SIG-M5 treated with dmso at 0.1 percent for 504 hours (cell line): ENCODE measurements at regions not wholly inside any gene's neighbourhood (a gene's known extent, or its start where the extent isn't known, plus 50 kb on each side); places are given as distances from the start of the nearest gene placed in this dataset.
"Not testable (repeated sequence)": the region's sequence is repeated elsewhere in the genome, so short reads cannot be mapped to it uniquely, and the experiment has no call there.

ENCODE experiments used
- DNase-seq: peaks from one replicate; lab custom pipeline; 2025; ENCODE audit not compliant: unreplicated experiment; lab: John Stamatoyannopoulos, UW

DNA sequence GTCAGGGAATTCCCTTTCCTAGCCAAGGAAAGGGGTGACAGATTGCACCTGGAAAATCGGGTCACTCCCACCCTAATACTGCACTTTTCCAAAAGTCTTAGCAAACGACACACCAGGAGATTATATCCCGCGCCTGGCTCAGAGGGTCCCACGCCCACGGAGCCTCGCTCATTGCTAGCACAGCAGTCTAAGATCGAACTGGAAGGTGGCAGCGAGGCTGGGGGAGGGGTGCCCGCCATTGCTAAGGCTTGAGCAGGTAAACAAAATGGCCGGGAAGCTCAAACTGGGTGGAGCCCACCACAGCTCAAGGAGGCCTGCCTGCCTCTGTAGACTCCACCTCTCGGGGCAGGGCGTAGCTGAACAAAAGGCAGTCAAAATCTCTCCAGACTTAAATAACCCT lies 440.2 kb upstream of the PHF14 start:
- DNase-seq = not testable (repeated sequence)

DNA sequence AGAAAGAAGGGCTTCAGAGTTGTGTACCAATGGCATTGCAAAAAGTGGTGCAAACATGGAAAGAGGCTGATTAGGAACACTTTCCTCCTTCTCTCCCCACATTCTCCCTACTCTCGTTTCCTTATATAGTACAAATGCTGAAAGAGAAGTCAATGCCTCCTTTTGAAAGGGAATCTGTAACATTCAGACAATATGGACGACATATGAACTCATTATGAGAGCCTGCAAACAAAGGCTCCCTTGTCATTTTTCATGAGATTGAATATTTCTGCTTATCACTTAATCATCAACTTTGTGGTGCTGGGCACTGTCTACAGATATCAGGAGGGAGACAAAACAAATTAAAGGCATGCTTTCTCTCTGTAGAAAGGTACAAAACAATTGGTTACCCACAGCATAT lies 437.1 kb upstream of the PHF14 start:
- DNase-seq = no peak

DNA sequence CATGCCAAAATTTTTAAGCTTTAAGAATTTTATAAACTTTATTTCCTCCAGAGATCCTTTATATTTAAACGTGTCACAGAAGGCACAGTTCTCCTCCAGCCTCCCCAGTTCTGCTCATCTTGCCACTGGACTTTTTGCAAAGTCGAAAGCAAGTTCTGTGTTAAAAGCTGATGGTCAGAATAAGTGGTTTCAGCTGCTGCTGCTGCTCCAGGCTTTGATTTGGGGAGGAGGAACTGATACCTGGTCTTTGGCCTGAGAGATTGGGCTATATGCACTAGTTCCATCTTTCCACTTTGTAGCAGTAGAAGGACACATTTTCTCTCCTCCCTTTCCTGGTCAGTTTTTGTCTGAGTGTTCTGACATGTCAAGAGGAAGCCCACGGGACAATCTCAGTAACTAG lies 435.9 kb upstream of the PHF14 start:
- DNase-seq = no peak

DNA sequence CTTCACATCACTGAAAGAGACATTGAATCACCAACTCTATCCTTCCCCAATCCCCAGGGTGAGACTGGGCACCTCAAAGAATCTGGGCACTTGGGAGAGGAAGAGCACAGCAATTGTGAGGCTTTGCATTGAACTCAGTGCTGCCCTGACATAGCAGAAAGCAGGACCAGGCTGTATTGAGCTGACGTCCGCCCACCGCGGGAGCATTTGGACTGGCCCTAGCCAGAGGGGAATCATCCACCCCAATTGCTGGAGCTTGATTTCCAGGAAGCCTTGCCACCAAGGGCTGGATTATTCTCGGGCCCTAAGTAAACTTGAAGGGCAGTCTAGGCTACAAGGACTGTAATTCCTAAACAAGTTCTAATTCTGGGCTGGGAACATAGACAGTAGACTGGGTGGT lies 416.3 kb upstream of the PHF14 start:
- DNase-seq = no peak

DNA sequence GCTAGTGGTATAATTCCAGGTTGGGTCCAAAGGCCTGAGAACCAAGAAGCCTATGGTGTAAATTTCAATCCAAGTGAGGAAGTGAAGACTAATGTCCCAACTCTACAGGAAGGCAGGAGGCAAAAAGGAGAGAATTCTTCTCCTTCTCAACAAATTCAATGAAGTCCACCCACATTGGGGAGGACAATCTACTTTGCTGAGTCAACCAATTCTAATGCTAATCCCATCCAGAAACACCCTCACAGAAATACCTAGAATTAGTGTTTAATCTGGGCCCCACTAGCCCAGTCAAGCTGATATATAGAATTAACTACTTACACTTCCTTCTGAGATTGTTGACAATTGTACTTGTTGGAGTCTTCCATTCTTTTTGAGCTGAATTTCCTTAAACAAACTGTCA lies 413.2 kb upstream of the PHF14 start:
- no peak for DNase-seq

DNA sequence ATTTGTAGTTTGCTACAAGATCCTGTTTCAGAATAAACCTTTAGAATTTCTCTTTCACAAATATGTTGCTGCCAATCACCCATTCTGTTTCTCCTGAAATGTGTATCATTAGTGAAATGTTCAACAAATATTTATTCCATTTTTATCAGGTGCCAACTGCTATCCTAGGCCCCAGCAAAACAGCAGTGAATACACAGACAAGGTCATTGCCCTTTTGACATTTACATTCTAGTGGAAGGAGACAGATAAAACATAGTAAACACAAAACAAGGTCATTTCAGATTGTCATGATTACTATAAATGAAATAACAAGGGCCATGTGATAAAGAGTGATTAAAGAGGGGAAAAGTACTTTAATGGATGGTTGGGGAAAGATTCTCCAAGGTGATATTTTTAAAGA lies 404.8 kb upstream of the PHF14 start:
- no peak for DNase-seq

DNA sequence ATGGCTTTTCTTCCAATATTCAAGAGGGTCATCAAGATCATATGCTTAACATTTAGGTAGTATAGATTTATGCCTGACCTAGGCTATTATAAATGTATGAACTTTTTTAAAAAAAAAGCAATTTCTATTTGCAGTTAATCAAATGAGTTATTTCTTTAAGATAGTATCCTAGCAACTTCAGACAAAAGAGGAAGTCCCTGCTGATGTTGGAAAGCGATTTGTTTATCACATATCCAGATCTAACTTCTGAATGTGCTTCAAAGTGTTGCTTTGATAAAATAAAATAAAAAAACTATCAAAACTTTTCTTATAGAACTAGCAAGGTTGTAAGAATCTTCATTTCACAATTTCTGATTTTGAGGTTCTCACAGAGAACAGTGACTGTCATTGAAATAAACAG lies 401.9 kb upstream of the PHF14 start:
- no peak for DNase-seq

DNA sequence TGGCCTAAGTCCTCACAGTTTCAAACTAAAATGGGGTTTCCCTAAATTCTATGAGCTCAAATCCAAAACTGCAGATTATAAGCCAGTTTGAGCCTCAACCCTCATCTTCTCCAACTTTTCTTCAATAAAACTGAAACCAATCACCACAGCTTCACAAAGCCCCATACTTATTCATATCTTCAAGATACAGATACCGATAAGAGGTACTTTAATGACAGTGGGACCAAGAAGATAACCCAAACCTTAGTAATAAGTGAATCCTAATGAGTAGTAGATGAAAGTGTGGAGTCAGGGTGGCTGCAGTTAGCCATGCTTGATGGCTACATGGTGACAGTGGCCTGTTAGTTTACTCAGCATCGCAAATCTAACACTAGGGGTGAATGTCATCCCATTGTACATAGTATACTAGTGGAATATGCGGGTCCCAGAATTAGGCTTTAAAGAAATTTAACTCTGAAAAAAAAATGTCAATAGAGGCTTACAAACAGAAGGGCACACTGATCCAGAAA lies 395.8 kb upstream of the PHF14 start:
- DNase-seq = no peak

DNA sequence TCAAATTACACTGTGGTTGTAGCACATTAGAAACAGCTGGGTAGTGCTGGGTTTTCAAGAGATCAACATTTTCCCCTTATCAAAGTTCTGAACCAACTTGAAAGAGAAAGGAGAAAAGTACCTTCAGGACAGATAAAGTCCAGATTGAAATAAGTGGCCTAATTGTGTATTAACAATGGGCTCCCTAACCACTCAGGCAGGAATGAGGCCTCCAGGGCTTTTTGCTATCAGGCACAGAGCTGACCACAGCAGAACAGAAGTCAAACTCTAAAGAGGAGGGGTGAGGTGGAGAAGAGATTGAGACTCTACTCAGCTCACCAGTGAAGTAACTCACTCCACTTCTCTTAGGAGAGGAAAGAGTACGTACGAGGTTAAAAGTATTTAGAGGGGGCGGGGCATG lies 394.1 kb upstream of the PHF14 start:
- no peak for DNase-seq

DNA sequence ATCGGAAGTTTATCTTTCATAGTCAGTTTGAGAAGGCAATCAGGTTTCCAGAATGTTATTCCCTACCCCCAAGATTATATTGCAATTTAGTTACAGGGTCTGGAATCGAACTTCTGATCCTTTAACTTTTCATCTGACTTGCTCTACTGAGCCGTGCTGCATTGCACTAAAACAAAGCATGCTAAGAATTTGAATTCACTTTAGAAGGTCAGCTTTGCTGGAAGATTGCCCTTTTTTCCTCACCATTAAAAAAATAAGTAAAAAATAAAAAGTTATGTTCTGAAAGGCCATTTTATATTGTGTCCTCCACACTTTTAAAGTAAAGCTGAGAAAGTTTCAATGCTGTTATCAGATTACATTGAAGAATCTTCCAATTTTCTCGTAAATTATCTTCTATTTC lies 388.8 kb upstream of the PHF14 start:
- DNase-seq = no peak

DNA sequence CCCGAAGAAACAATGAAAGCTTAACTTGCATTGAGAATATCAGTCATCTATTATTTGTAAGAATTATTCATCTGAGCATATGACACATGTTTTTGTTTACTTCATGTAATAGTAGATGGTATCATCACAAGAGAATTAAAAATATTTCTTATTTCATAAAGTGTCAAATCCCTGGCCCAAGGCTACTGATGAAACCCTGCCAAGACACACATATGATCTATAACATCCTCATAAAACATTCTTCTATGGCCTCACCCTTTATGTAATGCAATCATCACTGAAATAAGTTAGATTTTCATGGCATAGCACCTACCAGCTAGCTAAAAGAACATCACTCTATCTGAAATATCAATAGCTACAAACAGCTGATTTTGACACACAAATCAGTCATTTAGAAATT lies 385.6 kb upstream of the PHF14 start:
- DNase-seq = no peak

DNA sequence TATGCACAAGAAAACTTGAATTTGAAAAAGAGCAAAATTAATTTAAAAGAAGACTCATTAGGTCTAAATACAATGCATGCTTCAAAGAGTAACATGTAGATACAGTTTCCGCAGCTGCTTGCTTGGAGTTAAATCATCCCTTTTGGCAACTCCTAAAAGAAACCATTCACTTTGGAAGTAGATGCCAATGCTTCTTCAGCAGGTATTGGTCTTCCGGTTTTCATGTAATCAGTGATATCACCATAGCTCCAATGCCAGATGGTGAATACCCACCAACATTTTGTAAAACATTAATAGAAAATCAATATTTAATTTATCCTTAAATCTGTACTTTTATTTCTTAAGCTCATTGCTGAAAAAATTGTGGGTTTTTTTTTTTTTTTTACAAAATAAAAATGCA lies 381.1 kb upstream of the PHF14 start:
- DNase-seq = no peak

DNA sequence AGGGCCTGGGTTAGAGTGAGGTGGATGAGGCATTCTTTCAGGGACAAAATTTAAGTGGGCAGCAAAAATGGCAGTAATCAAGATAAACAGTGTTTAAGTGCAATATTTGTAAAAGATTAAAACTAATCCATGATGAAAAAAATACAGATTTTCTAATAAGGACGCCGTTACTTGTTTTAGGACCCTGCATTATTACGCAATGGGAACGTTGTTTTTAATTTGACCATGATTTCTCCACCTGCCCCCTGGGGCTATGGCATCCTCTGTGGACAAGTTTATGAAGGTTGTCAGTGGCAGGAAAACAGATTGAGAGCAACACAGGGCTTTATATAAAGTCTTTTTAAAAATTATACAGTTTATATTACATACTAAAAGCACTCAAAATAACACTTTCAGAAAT lies 380.6 kb upstream of the PHF14 start:
- DNase-seq = no peak

DNA sequence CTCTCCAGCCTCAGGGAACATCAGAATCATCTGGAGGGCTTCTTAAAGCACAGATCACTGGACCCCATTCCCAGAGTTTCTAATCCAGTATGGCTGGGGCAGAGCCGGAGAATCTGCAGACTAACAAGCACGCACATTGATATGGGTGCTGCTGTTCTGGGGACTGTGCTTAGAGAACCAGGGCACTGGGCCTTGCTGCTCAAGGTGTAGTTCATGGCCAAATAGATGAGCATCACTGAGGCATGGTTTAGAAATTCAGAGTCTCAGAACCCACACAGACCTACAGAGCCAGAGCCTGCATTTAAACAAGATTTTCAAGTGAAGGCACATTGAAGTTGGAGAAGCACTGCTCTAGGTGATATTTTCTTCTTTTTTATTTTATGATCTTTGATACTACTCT lies 376.8 kb upstream of the PHF14 start:
- DNase-seq = no peak

DNA sequence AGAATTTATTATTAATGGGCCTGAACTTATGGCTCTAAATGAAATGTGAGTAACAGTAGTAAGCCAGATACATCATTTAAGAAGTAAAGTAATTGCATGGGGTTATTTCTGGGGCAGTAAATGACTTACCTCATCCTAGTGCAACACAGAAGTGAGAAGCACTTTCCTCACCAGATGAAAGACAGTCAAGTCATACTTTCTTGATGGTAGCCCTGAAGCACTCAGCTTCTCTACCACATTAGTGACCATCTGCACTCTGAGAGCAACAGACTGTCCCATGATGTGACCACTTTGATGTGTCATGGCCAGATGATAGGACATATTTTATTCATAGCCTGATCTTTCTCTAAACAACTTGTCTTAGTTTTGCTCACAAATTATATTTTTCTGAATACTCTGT lies 369.5 kb upstream of the PHF14 start:
- no peak for DNase-seq

DNA sequence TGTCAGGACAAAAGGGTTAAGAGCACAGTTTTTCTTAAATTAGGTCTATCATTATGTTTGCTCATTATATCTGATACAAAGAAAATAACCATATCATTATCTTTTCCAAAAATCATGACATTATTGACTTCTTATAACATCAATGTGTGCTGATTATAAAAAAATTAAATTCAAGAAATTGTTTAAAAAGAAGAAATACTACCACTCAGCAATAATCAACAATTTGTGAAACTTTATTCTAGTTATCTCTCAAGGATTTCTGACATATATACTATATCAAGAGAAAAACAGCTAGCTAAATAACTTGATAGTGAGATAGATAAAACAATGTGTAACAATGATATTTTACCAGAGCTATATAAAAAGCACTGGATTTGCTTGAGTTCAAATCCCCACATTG lies 360.7 kb upstream of the PHF14 start:
- DNase-seq = no peak

DNA sequence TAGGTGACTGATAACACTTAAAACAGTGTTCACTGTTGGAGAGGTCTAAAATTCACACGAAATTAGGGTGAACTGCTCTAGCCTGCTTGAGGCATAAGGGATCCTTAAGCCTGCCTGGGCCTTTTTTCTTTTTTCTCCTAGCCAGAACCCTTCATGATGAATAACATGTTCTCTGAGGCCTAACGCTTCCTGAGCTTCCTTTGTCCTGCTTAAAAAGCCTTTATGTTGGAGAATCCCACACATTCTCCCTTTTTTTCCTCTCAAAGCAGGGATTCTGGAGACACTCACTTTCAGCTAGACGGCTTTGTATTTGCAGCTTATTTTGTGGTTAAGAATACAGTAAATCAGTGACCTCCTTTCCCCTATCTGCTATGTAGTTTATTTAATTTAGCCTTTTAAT lies 354.7 kb upstream of the PHF14 start:
- no peak for DNase-seq

DNA sequence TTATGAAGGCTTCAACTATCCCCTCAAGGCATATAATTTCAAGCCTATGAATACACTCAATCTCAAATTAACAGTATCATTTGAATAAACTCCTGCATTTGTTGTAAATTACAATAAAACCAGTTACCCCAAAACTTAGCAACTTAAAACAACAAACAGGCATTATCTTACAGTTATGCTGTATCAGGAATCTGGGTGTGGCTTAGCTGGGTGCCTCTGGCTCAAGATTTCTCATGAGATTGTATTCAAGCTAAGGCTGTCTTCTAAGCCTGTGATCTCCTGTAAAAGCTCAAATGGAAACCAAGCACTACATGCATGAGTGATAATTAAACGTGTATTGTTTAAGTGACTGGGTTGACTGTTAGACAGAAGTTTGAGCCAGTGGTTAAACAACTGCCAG lies 341.0 kb upstream of the PHF14 start:
- peak; percentile 1 for DNase-seq

DNA sequence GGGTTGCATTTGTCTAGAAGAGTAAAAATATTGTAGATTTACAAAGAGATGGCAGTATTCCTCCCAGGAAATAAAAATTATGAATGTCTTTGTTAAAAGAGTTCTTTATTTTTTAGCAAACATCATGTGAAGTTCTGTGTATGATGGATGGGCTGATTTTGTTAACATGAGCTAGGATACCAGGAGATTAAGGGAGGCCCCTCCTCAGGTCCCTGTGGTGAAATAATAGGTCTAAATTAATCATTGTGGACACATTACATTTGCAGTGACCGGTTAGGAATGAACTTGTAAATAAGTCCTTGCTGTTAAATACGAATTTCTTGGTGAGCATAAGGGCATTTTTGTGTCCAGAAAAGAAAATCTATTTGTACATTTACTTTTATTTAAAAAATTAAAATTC lies 339.4 kb upstream of the PHF14 start:
- no peak for DNase-seq

DNA sequence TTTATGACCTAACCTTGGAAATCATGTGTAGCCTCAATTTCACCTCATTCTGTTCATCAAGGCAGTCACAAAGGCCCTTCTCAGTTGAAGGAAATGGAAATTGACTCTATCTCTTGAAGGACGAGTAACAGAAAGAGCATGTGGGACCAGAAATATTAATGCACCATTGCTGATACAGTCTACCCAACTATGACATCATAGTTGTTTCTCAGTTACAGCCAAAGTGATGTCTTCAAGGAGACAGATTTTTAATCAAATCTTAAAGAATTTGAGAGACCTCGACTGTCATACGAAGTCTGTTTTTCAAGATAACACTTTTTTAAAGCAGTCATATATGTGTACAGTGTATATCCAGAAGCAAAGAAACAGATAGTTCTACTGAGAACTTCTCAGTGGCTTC lies 335.7 kb upstream of the PHF14 start:
- DNase-seq = no peak

DNA sequence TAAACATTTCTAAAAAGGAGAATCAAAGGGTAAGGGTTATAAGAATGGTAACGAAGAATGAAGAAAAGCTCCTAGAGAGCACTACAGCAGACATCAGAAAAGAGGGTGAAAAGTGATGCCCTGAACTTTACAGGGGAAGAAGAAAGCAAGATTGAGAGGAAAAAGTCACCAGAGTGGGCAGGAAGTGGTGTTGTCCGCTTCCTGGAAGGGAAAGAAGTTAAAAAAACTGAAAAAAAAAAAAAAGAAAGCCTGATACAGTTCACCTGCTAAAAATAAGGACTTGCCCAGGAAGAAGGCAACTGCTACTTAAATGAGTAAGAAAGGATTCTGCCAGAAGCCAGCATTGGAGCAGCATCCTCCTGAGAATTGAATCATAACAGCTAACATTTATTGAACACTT lies 330.1 kb upstream of the PHF14 start:
- DNase-seq = no peak

DNA sequence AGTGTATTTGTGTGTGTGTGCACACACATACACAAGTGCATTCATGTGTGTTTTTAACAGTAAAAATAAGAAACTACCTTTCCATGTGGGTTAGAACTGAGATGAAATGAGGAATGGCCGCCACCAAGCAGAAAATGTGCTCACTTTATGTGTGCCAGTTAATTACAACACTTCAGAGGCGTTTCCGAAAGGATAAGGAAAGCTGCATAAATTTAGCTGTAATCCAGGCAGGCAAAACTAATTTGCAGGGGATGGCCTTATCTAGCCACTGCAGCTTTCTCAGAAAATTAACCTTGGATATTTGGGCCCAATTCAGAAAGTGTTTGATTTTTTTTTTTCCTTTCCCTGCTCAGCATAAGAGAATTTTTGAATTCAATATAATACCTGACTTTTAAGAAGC lies 328.8 kb upstream of the PHF14 start:
- no peak for DNase-seq

DNA sequence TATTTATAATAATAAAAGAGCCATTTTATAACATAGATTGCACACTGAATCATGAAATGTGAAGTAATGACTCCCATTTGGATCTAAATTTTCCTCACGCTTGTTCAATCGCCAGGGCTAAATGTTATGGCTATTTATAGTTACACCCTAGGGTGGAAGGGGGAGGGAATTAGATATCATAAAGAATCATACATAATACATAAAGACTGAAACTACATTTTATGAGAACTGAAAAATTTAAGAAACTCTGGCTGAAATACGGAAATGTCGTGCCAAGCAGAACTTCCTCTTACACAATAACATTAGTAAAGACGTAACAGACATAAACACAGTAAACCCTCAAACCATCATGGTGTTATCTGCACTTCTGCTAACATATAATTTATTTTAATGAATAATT lies 327.5 kb upstream of the PHF14 start:
- DNase-seq = peak; percentile 50

DNA sequence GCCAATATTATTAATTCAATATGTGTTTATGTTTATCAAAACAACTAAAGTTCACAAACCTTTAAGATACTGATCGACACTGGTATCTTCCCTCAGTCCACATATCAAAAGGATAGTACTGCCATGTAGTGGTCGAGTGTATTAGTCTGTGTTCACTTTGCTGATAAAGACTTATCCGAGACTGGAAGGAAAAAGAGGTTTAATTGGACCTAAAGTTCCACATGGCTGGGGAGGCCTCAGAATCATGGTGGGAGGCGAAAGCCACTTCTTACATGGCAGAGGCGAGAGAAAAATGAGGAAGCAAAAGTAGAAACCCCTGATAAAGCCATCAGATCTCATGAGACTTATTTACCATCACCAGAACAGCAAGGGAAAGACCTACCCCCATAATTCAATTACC lies 325.4 kb upstream of the PHF14 start:
- DNase-seq = no peak
